ENCODE measurements at regions not wholly inside any gene's neighbourhood (a gene's known extent, or its start where the extent isn't known, plus 50 kb on each side); places are given as distances from the start of the nearest gene placed in this dataset.

GRCh38 chr2:21289551-21289950, 165.8 kb downstream of the TDRD15 start:
- TF ChIP-seq CTCF (IDR thresholded peaks at IDR 0.05; ENCODE audit: low read depth, low read length, poor library complexity, severe bottlenecking) (no peak), EZH2phosphoT487 (IDR thresholded peaks at IDR 0.05; ENCODE audit: borderline replicate concordance, low read length) (no peak)
